Loucy (cell line): ENCODE measurements at regions not wholly inside any gene's neighbourhood (a gene's known extent, or its start where the extent isn't known, plus 50 kb on each side); places are given as distances from the start of the nearest gene placed in this dataset.

ENCODE experiments used
- H2AFZ ChIP-seq: fragments of 200-600 bp; sonication (generic); 2 replicates; pipeline ENCODE4 v1.6.0; 2016; ENCODE audit warnings: antibody characterized with exemption, mild to moderate bottlenecking, low read length, moderate library complexity
- H3F3A ChIP-seq: fragments of 200-600 bp; 2 replicates; pipeline ENCODE4 v1.6.0; 2016; ENCODE audit warnings: antibody characterized with exemption, low read depth, mild to moderate bottlenecking
- H3K27me3 ChIP-seq: fragments of 200-600 bp; sonication (generic); 2 replicates; pipeline ENCODE4 v1.6.1; 2014; ENCODE audit warnings: low read length, mild to moderate bottlenecking; ENCODE audit not compliant: insufficient read depth, poor library complexity, severe bottlenecking
- H3K36me3 ChIP-seq: fragments of 200-600 bp; sonication (generic); 2 replicates; pipeline ENCODE4 v1.6.1; 2016; ENCODE audit warnings: low read length; ENCODE audit not compliant: insufficient read depth
- H3K4me1 ChIP-seq: fragments of 200-600 bp; sonication (generic); 2 replicates; pipeline ENCODE4 v1.5.1; 2014; ENCODE audit warnings: low read length, mild to moderate bottlenecking; ENCODE audit not compliant: insufficient read depth, poor library complexity, severe bottlenecking
- H3K4me2 ChIP-seq: fragments of 200-600 bp; sonication (generic); 2 replicates; pipeline ENCODE4 v1.6.0; 2014; ENCODE audit warnings: antibody characterized with exemption, low read length, low read depth, mild to moderate bottlenecking; ENCODE audit not compliant: poor library complexity, severe bottlenecking
- H3K4me3 ChIP-seq: fragments of 200-600 bp; sonication (generic); 2 replicates; pipeline ENCODE4 v1.5.1; 2014; ENCODE audit warnings: low read length, mild to moderate bottlenecking, mixed read lengths; ENCODE audit not compliant: poor library complexity, severe bottlenecking
- H3K79me2 ChIP-seq: fragments of 200-600 bp; sonication (generic); 2 replicates; pipeline ENCODE4 v1.6.1; 2014; ENCODE audit warnings: low read length; ENCODE audit not compliant: insufficient read depth
- H3K9ac ChIP-seq: fragments of 200-600 bp; sonication (generic); 2 replicates; pipeline ENCODE4 v1.6.0; 2014; ENCODE audit warnings: mild to moderate bottlenecking, low read depth, low read length, moderate library complexity; ENCODE audit not compliant: poor library complexity, severe bottlenecking
- H3K9me2 ChIP-seq: fragments of 200-600 bp; sonication (generic); replicated peaks from 2 replicates; pipeline ENCODE4 v1.6.1; 2016; ENCODE audit warnings: low read depth, low read length, mixed read lengths
- H3K9me3 ChIP-seq: fragments of 200-600 bp; sonication (generic); 2 replicates; pipeline ENCODE4 v1.6.1; 2014; ENCODE audit warnings: mild to moderate bottlenecking, antibody characterized with exemption, low read length, low read depth; ENCODE audit not compliant: insufficient read depth
- H4K20me1 ChIP-seq: fragments of 200-600 bp; sonication (generic); 2 replicates; pipeline ENCODE4 v1.6.0; 2014; ENCODE audit warnings: antibody characterized with exemption, low read length, mild to moderate bottlenecking; ENCODE audit not compliant: insufficient read depth, poor library complexity, severe bottlenecking
- EZH2phosphoT487 ChIP-seq: fragments of 200-600 bp; IDR thresholded peaks from 2 replicates; pipeline ENCODE4 v1.6.1; 2018; ENCODE audit warnings: antibody characterized with exemption, mild to moderate bottlenecking, moderate library complexity, borderline replicate concordance
- TF ChIP-seq, protein P1 (sequence below): fragments of 200-600 bp; sonication (generic); conservative IDR thresholded peaks from 2 replicates; pipeline ENCODE4 v1.5.1; 2014; ENCODE audit warnings: mild to moderate bottlenecking, antibody characterized with exemption, low read length

DNA sequence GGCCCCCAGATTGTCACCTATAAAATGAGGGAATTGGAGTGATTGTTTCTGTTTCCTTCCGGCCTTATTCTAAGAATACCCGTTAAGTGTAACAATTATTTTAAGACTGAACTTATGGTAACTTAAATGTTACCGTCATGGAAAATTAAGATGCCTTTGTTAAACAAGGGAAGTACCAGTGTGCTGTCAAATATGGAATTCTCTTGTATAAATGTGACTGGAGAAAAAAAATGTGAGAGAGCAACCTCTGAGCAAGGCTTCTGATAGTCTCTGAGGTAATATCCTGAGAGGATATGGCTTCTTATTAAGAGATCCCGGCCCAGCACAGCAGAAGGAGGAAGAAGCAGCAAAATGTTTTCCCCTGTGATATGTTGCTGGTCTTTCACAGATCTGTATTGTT, 480.7 kb upstream of the ADAMTS9 start:
- no peak for TF ChIP-seq EZH2phosphoT487
- TF ChIP-seq, protein P1, sequence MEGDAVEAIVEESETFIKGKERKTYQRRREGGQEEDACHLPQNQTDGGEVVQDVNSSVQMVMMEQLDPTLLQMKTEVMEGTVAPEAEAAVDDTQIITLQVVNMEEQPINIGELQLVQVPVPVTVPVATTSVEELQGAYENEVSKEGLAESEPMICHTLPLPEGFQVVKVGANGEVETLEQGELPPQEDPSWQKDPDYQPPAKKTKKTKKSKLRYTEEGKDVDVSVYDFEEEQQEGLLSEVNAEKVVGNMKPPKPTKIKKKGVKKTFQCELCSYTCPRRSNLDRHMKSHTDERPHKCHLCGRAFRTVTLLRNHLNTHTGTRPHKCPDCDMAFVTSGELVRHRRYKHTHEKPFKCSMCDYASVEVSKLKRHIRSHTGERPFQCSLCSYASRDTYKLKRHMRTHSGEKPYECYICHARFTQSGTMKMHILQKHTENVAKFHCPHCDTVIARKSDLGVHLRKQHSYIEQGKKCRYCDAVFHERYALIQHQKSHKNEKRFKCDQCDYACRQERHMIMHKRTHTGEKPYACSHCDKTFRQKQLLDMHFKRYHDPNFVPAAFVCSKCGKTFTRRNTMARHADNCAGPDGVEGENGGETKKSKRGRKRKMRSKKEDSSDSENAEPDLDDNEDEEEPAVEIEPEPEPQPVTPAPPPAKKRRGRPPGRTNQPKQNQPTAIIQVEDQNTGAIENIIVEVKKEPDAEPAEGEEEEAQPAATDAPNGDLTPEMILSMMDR, result no peak
- H3K4me2 ChIP-seq, result no peak overlapping the region
- H3F3A ChIP-seq, result no peaks in the 10 kb centered on the region
- no peaks in the 10 kb centered on the region for H3K9me2 ChIP-seq
- no peaks in the 10 kb centered on the region for H3K4me1 ChIP-seq
- H3K79me2 ChIP-seq, result no peaks in the 10 kb centered on the region
- H3K27me3 ChIP-seq, result no peaks in the 10 kb centered on the region
- H3K4me3 ChIP-seq, result no peak overlapping the region
- H2AFZ ChIP-seq, result no peak overlapping the region
- no peaks in the 10 kb centered on the region for H3K36me3 ChIP-seq
- no peaks in the 10 kb centered on the region for H3K9me3 ChIP-seq
- H4K20me1 ChIP-seq, result no peaks in the 10 kb centered on the region
- H3K9ac ChIP-seq, result no peak overlapping the region

DNA sequence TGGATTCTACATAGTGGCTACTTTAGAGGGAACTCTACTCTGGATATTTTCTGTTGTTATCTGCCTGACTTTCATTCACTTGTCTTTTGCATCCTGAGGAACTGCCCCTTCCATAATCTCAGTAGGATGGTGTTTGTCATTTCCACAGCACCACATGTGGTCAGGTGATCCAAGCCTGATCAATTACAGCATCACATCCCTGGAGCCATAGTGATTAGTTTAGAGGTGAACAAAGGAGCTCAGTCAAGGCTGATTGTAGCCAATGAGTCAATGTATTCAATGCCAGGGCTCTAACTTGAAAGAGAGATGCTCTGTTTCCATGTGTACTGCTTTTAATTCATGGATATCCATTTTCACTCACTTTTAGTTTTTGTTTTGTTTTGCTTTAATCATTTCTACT, 478.7 kb upstream of the ADAMTS9 start:
- H3K9me3 ChIP-seq, result no peaks in the 10 kb centered on the region
- H3K9me2 ChIP-seq, result no peaks in the 10 kb centered on the region
- no peaks in the 10 kb centered on the region for H3K4me1 ChIP-seq
- H3K36me3 ChIP-seq, result no peaks in the 10 kb centered on the region
- H3K4me3 ChIP-seq, result no peak overlapping the region
- no peak overlapping the region for H3K9ac ChIP-seq
- no peak overlapping the region for H2AFZ ChIP-seq
- H3K79me2 ChIP-seq, result no peaks in the 10 kb centered on the region
- no peaks in the 10 kb centered on the region for H3K27me3 ChIP-seq
- no peak for TF ChIP-seq EZH2phosphoT487
- TF ChIP-seq, protein P1, result no peak
- no peaks in the 10 kb centered on the region for H4K20me1 ChIP-seq
- H3K4me2 ChIP-seq, result no peak overlapping the region
- no peaks in the 10 kb centered on the region for H3F3A ChIP-seq

DNA sequence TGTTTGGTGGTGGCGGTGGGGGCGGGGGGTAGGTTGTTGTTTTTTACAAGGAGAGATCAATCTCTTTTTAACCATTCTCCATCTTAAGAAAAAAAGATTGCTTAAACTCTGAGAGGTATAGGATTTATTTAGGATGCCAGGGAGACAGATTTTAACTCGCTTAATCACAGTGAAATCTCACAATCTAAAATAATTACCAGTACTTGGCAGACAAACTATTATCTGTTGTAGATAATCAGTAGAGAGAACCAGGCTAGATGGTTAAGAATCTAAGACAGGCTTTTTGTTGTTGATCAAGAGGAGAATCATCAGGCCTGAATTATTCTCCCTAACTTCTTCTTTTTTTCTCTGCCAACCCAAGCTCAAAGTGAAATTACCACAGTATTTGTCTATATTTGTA, 470.2 kb upstream of the ADAMTS9 start:
- Histone ChIP-seq H3K4me2 (no peak overlapping the region), H3K36me3 (no peaks in the 10 kb centered on the region), H3K27me3 (no peaks in the 10 kb centered on the region), H3K4me3 (no peak overlapping the region), H2AFZ (no peak overlapping the region), H3K9me2 (no peaks in the 10 kb centered on the region), H3K4me1 (no peaks in the 10 kb centered on the region), H3K79me2 (no peaks in the 10 kb centered on the region), H3K9me3 (no peaks in the 10 kb centered on the region), H4K20me1 (no peaks in the 10 kb centered on the region), H3F3A (no peaks in the 10 kb centered on the region), H3K9ac (no peak overlapping the region)
- TF ChIP-seq, protein P1, result no peak
- no peak for TF ChIP-seq EZH2phosphoT487
